Dedifferentiated amniotic fluid mesenchymal stem cell (primary cell): ENCODE measurements at regions not wholly inside any gene's neighbourhood (a gene's known extent, or its start where the extent isn't known, plus 50 kb on each side); places are given as distances from the start of the nearest gene placed in this dataset.
"Not testable (repeated sequence)": the region's sequence is repeated elsewhere in the genome, so short reads cannot be mapped to it uniquely, and the experiment has no call there.

Experiments
- DNase-seq: peaks from one replicate; pipeline ENCODE4 v3.0.0-alpha.2; 2016; ENCODE audit errors: extremely low spot score

DNA sequence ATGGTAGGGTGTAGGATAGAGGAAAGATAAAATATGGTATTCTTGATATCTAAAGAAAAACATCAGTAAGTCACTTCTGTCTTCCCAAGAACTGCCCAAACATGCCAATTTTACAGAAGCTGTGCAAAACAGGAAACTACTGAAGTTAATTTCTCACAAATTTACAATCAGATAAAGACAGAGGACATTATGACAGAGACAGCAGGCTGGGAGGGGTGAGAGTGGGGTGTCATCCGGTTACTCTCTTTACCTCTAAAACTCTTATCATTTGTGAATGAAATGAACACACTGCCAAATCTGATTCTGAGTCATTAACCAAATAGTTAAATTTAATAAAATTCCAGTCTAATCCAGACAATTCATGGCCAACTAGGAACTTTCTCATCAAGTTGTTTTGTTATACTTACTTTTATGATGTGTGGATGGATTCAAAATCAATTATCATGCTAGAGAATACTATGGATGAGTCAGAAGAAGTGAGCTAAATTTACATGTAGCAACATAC lies 323.2 kb upstream of the MEX3C start:
- DNase-seq, result no peak

GRCh38 chr18:51522338-51522737 lies 324.9 kb upstream of the MEX3C start:
- DNase-seq, result no peak

- no peak for DNase-seq
Observed at GRCh38 chr18:51522821-51523220, 325.3 kb upstream of the MEX3C start.

DNA sequence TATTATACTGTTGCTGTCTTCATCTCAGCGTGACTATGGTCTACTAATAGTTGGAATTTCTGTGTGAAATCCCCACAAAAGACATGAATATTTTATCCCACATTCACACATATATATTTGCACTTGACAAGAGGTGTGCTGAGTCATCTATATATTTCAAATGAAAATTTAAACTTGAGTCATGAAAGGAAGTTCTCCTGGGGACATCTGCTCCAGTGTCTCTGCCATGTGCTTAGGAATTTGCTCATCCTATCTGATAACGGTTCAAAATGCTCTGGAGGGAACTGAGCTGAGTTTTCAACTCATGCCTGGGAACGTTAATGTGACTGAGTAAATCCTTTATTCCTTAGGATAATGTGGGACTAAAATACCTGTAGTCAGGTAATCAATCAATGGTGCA lies 326.2 kb upstream of the MEX3C start:
- DNase-seq, result no peak

- DNase-seq, result no peak
Observed at GRCh38 chr18:51525453-51526225, 328.2 kb upstream of the MEX3C start.

DNA sequence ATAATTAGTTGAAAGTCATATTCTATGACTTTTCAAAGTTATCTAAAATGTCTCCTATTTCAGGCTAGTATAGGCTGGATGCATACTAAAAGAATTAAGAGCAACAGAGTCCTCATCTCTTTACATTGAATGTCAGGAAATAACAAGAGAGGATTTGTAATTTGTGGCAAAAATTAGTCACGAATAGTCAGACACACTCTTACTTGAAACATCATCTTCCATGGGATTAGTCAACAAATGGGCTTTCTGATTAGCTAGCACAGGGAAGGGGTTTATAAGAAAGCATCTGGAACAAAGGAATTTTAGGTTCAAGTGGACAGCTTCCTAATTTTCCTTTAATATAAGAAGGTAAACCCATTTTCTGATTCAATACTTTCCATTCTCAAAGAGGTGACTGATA lies 330.3 kb upstream of the MEX3C start:
- no peak for DNase-seq

DNA sequence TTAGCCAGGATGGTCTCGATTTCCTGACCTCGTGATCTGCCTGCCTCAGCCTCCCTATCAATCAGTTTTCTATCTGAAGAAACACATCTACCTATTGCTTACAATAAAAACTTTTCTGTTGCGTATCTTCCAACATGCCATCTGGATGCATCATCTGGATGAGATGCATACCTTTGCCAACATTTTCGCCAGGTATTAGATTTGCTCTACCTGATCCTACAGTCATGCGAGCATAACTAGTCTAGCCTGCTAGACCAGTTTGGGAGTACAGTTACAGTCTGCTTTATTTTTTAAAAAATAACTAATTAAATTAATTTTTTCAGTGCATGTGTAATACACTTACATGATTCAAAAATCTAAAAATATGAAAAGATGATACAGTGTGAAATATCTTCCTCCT lies 334.0 kb upstream of the MEX3C start:
- no peak for DNase-seq

DNA sequence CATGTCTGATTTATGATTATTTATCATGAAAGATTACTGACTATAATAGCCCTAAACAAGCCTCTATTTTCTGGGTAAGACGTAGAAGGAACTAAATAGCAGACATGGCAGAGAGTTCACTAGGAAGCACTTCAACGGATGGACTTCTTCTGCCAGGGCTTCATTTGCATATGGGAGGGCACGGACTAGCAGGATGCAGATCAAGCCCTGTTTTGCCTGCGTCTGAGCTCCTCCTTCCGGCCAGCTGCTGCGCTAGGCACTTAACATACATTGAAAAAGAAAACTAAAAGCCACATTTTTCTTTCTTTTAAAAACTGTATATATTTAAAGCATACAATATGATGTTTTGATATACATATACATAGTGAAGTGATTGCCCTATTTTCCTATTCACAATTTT lies 340.0 kb upstream of the MEX3C start:
- no peak for DNase-seq

GRCh38 chr18:51540562-51540961 lies 343.1 kb upstream of the MEX3C start:
- DNase-seq, result no peak

GRCh38 chr18:51541230-51541629 lies 343.7 kb upstream of the MEX3C start:
- DNase-seq, result no peak

- DNase-seq, result no peak
Observed at GRCh38 chr18:51543658-51544155, 346.2 kb upstream of the MEX3C start.

GRCh38 chr18:51545446-51545845 lies 348.0 kb upstream of the MEX3C start:
- no peak for DNase-seq

- no peak for DNase-seq
Observed at GRCh38 chr18:51559198-51559901, 361.9 kb upstream of the MEX3C start.

- DNase-seq, result no peak
Observed at GRCh38 chr18:51559902-51560287, 362.4 kb upstream of the MEX3C start.

GRCh38 chr18:51561821-51562220 lies 364.3 kb upstream of the MEX3C start:
- DNase-seq, result no peak

DNA sequence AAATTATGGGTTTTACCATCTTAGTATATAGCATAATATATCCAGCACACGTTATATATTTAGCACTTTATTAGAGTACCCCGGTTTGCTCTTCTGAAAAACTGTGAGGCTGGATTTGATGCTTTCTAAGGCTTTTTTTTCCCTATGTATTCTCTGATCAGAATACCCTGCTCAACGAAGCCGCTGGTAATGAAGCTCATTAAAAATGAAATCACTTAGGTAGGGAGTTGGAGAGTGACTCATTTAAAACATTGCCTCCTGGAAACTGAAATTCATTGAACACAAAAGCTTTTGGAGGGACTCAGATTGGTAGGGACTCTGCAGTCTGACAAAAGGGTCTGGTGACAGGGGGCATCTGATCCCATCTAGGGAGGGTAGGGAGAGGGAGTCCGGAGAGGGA lies 365.4 kb upstream of the MEX3C start:
- no peak for DNase-seq

GRCh38 chr18:51563396-51563795 lies 365.9 kb upstream of the MEX3C start:
- no peak for DNase-seq

GRCh38 chr18:51568151-51568550 lies 370.7 kb upstream of the MEX3C start:
- no peak for DNase-seq

- no peak for DNase-seq
Observed at GRCh38 chr18:51569153-51569552, 371.7 kb upstream of the MEX3C start.

DNA sequence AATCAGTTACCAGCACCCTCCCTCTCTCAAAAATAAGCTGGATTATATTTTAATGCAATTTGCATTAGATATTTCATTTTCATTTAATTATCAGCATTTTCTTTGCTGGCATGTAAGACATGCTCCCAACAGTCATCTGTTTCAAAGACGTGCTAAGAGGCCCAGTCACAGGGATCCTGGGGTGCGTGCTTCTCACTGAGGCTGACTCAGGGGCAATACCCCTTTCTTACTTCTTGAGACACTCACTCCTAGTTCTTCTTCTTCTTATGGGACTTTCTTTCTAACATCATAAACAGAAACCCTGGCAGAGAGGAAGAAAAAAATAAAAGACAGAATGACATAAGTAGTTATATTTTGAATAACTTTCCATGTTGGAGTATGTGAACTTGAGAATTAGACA lies 372.1 kb upstream of the MEX3C start:
- no peak for DNase-seq

DNA sequence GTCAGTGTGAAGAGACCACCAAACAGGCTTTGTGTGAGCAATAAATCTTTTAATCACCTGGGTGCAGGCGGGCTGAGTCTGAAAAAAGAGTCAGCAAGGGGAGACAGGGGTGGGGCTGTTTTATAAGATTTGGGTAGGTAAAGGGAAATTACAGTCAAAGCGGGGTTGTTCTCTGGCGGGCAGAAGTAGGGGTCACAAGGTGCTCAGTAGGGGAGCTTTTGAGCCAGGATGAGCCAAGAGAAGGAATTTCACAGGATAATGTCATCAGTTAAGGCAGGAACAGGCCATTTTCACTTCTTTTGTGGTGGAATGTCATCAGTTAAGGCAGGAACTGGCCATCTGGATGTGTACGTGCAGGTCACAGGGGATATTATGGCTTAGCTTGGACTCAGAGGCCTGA lies 372.6 kb upstream of the MEX3C start:
- not testable (repeated sequence) for DNase-seq

- DNase-seq, result not testable (repeated sequence)
Observed at GRCh38 chr18:51573886-51574285, 376.4 kb upstream of the MEX3C start.

DNA sequence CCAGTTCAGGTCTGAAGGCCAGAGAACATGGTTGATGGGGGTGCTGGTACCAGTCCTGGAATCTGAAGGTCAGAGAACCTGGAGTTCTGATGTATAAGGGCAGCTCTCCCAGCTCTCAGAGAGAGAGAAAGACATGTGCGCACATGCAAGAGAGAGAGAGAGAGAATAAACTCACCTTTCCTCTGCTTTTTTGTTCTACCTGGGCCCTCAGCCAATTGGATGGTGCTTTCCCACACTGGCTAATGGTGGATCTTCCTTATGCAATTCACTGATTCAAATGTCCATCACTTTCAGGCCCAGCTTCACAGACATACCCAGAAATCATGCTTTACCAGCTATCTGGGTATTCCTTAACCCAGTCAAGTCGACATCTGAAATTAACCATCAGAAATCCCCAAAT lies 377.7 kb upstream of the MEX3C start:
- DNase-seq, result no peak
